ENCODE measurements at regions not wholly inside any gene's neighbourhood (a gene's known extent, or its start where the extent isn't known, plus 50 kb on each side); places are given as distances from the start of the nearest gene placed in this dataset.

GRCh38 chr22:49202226-49202625 is 625.4 kb downstream of the BRD1 start:
- no peak for DNase-seq (ENCODE audit: low spot score)
- Histone ChIP-seq H3K4me3 (no peak overlapping the region), H3K36me3 (ENCODE audit: insufficient read depth) (no peaks in the 10 kb centered on the region), H2AFZ (no peak overlapping the region), H3K79me2 (replicated peaks; ENCODE audit: insufficient read depth) (no peaks in the 10 kb centered on the region), H3K27ac (ENCODE audit: low read depth) (no peak overlapping the region), H4K20me1 (replicated peaks; ENCODE audit: insufficient read depth) (no peaks in the 10 kb centered on the region), H3K4me1 (ENCODE audit: insufficient read depth) (no peaks in the 10 kb centered on the region), H3K9me2 (ENCODE audit: insufficient read depth) (no peaks in the 10 kb centered on the region), H3K4me2 (no peak overlapping the region), H3K27me3 (ENCODE audit: insufficient read depth) (no peaks in the 10 kb centered on the region), H3F3A (replicated peaks; ENCODE audit: low read depth) (no peaks in the 10 kb centered on the region)
- Mint-ChIP-seq H3K27ac (no peak overlapping the region), H3K4me3 (no peak overlapping the region), H3K36me3 (ENCODE audit: low read depth) (no peaks in the 10 kb centered on the region), H3K27me3 (ENCODE audit: insufficient read depth, low read depth, poor library complexity) (peaks cover 19% of the 10 kb centered on the region), H3K9me3 (no peaks in the 10 kb centered on the region; the same call in 2 of the 3 replicates), H3K4me1 (peaks cover 20% of the 10 kb centered on the region)
- TF ChIP-seq STAT1 (IDR thresholded peaks at IDR 0.05; ENCODE audit: unreplicated experiment), result no peak
- no peak for TF ChIP-seq ZNF114 (CRISPR knock-in tag; IDR thresholded peaks at IDR 0.05)
- TF ChIP-seq EZH2phosphoT487 (IDR thresholded peaks at IDR 0.05; ENCODE audit: unreplicated experiment), result no peak
- TF ChIP-seq ZNF331 (CRISPR knock-in tag; IDR thresholded peaks at IDR 0.05; ENCODE audit: low read depth), result no peak
- no peak for TF ChIP-seq CREB1 (CRISPR knock-in tag; IDR thresholded peaks at IDR 0.05; ENCODE audit: low read depth)
- no peak for TF ChIP-seq NANOG (IDR thresholded peaks at IDR 0.05; ENCODE audit: borderline replicate concordance)
- no peak for TF ChIP-seq CTCF (conservative IDR thresholded peaks at IDR 0.05; ENCODE audit: low read depth in 2 of 2)
- TF ChIP-seq JUNB (IDR thresholded peaks at IDR 0.05; ENCODE audit: unreplicated experiment), result no peak
- no peak for TF ChIP-seq EZH2 (IDR thresholded peaks at IDR 0.05; ENCODE audit: low read depth, unreplicated experiment)
- no peak for TF ChIP-seq ETS1 (IDR thresholded peaks at IDR 0.05)
- TF ChIP-seq POLR2AphosphoS5 (IDR thresholded peaks at IDR 0.05; ENCODE audit: low read depth), result no peak
- TF ChIP-seq REST (IDR thresholded peaks at IDR 0.05; ENCODE audit: unreplicated experiment), result no peak
- no peak for TF ChIP-seq ZNF462 (CRISPR knock-in tag; IDR thresholded peaks at IDR 0.05)
- no peak for ATAC-seq

All from GM23338 (cell line).